ENCODE measurements at regions not wholly inside any gene's neighbourhood (a gene's known extent, or its start where the extent isn't known, plus 50 kb on each side); places are given as distances from the start of the nearest gene placed in this dataset.

- no peak for TF ChIP-seq CTCF (IDR thresholded peaks at IDR 0.05; ENCODE audit: insufficient read depth, low read depth, low read length, missing control alignments)
- no peak overlapping the region for H3K4me3 ChIP-seq (ENCODE audit: low read length)
These were observed 59.2 kb upstream of the SLC35F1 start for GRCh38 chr6:117847912-117848311.

GRCh38 chr6:117849087-117849486 lies 58.0 kb upstream of the SLC35F1 start:
- TF ChIP-seq CTCF (IDR thresholded peaks at IDR 0.05; ENCODE audit: insufficient read depth, low read depth, low read length, missing control alignments), result no peak
- H3K4me3 ChIP-seq (ENCODE audit: low read length), result no peak overlapping the region

More at GRCh38 chr6:117847912-117848311, 59.2 kb upstream of the SLC35F1 start:
- no peak for DNase-seq (ENCODE audit: low read depth)

More at GRCh38 chr6:117849087-117849486, 58.0 kb upstream of the SLC35F1 start:
- no peak for DNase-seq (ENCODE audit: low read depth)

Measured in epithelial cell of esophagus (primary cell).